ENCODE measurements at regions not wholly inside any gene's neighbourhood (a gene's known extent, or its start where the extent isn't known, plus 50 kb on each side); places are given as distances from the start of the nearest gene placed in this dataset.

DNA sequence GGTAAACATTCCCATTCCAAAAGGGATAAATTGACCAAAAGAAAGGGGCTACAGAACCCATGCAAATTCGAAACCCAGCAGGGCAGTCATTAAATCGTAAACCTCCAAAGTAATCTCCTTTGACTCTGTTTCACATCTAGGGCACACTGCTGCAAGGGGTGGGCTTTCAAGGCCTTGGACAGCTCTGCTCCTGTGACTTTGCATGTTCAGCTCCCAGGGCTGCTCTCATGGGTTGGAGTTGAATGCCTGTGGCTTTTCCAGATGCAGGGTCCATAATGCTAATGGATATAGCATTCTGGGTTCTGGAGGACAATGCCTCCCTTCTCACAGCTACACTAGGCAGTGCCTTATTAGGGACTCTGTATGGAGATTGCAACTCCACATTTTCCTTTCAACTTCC, 211.9 kb upstream of the MANEA start:
- TF ChIP-seq, protein P1, sequence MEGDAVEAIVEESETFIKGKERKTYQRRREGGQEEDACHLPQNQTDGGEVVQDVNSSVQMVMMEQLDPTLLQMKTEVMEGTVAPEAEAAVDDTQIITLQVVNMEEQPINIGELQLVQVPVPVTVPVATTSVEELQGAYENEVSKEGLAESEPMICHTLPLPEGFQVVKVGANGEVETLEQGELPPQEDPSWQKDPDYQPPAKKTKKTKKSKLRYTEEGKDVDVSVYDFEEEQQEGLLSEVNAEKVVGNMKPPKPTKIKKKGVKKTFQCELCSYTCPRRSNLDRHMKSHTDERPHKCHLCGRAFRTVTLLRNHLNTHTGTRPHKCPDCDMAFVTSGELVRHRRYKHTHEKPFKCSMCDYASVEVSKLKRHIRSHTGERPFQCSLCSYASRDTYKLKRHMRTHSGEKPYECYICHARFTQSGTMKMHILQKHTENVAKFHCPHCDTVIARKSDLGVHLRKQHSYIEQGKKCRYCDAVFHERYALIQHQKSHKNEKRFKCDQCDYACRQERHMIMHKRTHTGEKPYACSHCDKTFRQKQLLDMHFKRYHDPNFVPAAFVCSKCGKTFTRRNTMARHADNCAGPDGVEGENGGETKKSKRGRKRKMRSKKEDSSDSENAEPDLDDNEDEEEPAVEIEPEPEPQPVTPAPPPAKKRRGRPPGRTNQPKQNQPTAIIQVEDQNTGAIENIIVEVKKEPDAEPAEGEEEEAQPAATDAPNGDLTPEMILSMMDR (IDR thresholded peaks at IDR 0.05) = no peak
- TF ChIP-seq CREM (CRISPR knock-in tag; IDR thresholded peaks at IDR 0.05) (no peak), ATF3 (CRISPR knock-in tag; conservative IDR thresholded peaks at IDR 0.05) (no peak), ESRRA (CRISPR knock-in tag; IDR thresholded peaks at IDR 0.05; ENCODE audit: borderline replicate concordance) (no peak), ZNF423 (CRISPR knock-in tag; IDR thresholded peaks at IDR 0.05) (no peak), SP1 (CRISPR knock-in tag; conservative IDR thresholded peaks at IDR 0.05) (no peak)

Measured in WTC11 (cell line).